Adrenal gland (tissue), 5 donors: ENCODE measurements at regions not wholly inside any gene's neighbourhood (a gene's known extent, or its start where the extent isn't known, plus 50 kb on each side); places are given as distances from the start of the nearest gene placed in this dataset.

Experiments
- CTCF ChIP-seq, 6 experiments: fragments of 450-650 bp in 4 of 6; fragments of 200-600 bp in 2 of 6; sonication (generic) in 1 of 6; IDR thresholded peaks; 1 replicate in 5 of 6; 2 replicates in 1 of 6; pipeline versions ENCODE4 v1.5.1 to v1.8.0; 2016 to 2021; ENCODE audit warnings: antibody characterized with exemption in 6 of 6, mild to moderate bottlenecking in 2 of 6, moderate library complexity in 1 of 6
- POLR2A ChIP-seq, 2 donors: fragments of 450-650 bp; IDR thresholded peaks; one replicate each; pipeline ENCODE4 v1.6.1; 2017; ENCODE audit warnings: antibody characterized with exemption in 2 of 2, mild to moderate bottlenecking in 2 of 2, moderate library complexity in 1 of 2
- donor health status: DM: no; HTN: no; CAD: no.

GRCh38 chr4:100938698-100939097 is 408.6 kb downstream of the PPP3CA start:
- no peak for TF ChIP-seq CTCF (IDR thresholded peaks at IDR 0.05)
- no peak for TF ChIP-seq POLR2A (IDR thresholded peaks at IDR 0.05)
